Right atrium auricular region (tissue), 2 donors: ENCODE measurements at regions not wholly inside any gene's neighbourhood (a gene's known extent, or its start where the extent isn't known, plus 50 kb on each side); places are given as distances from the start of the nearest gene placed in this dataset.

ENCODE experiments used
- DNase-seq: peaks from one replicate; pipeline ENCODE4 v3.0.0-alpha.2; 2019; ENCODE audit warnings: low spot score
- H3K27ac ChIP-seq, 2 donors: fragments of 200-600 bp; sonication (generic); 1 replicate in 1 of 2; 2 replicates in 1 of 2; pipeline ENCODE4 v1.5.1; 2016 to 2019
- H3K27me3 ChIP-seq, 2 donors: fragments of 200-600 bp; sonication (generic); one replicate each; pipeline versions ENCODE4 v1.5.1 to v1.6.0; 2017 to 2019
- H3K36me3 ChIP-seq: fragments of 200-600 bp; sonication (generic); one replicate; pipeline ENCODE4 v1.5.1; 2016
- H3K4me1 ChIP-seq, 2 donors: fragments of 200-600 bp; sonication (generic); one replicate each; pipeline versions ENCODE4 v1.5.1 to v1.6.0; 2017 to 2019
- H3K4me3 ChIP-seq, 2 donors: fragments of 200-600 bp; sonication (generic); 1 replicate in 1 of 2; 2 replicates in 1 of 2; pipeline ENCODE4 v1.5.1; 2017 to 2019; ENCODE audit warnings: mild to moderate bottlenecking in 1 of 2, moderate library complexity in 1 of 2
- H3K9me3 ChIP-seq, 2 donors: fragments of 200-600 bp; sonication (generic); one replicate each; pipeline ENCODE4 v1.5.1; 2019
- CTCF ChIP-seq, 2 donors: fragments of 200-600 bp; sonication (generic); IDR thresholded peaks; one replicate each; pipeline ENCODE4 v1.5.1; 2019; ENCODE audit warnings: antibody characterized with exemption in 2 of 2

- no peak for TF ChIP-seq CTCF (IDR thresholded peaks at IDR 0.05)
- no peak overlapping the region for H3K4me3 ChIP-seq
- no peaks in the 10 kb centered on the region for H3K9me3 ChIP-seq
- no peaks in the 10 kb centered on the region for H3K27me3 ChIP-seq
- H3K36me3 ChIP-seq, result peaks cover 17% of the 10 kb centered on the region
- no peak for DNase-seq
- H3K4me1 ChIP-seq, result peaks cover 0 to 8% of the 10 kb centered on the region in 2 donors
- H3K27ac ChIP-seq, result peak overlapping the region; percentile 17 to 69
These were observed 76.8 kb upstream of the ANKRD1 start for GRCh38 chr10:90997670-90998069.

GRCh38 chr10:90998733-90999511 is 78.0 kb upstream of the ANKRD1 start:
- no peak for DNase-seq
- peaks cover 13% of the 10 kb centered on the region for H3K36me3 ChIP-seq
- H3K27ac ChIP-seq, result peak overlapping the region in 1 of 2 donors; percentile 69
- H3K4me1 ChIP-seq, result peaks cover 0 to 4% of the 10 kb centered on the region in 2 donors
- no peaks in the 10 kb centered on the region for H3K27me3 ChIP-seq
- H3K4me3 ChIP-seq, result no peak overlapping the region
- H3K9me3 ChIP-seq, result no peaks in the 10 kb centered on the region
- no peak for TF ChIP-seq CTCF (IDR thresholded peaks at IDR 0.05)

- DNase-seq, result no peak
- Histone ChIP-seq H3K4me3 (no peak overlapping the region), H3K27ac (peak overlapping the region; percentile 13 to 69), H3K27me3 (no peaks in the 10 kb centered on the region), H3K4me1 (peaks cover 0 to under 1% of the 10 kb centered on the region in 2 donors), H3K9me3 (no peaks in the 10 kb centered on the region), H3K36me3 (peaks cover 6% of the 10 kb centered on the region)
- no peak for TF ChIP-seq CTCF (IDR thresholded peaks at IDR 0.05)
These were observed 78.8 kb upstream of the ANKRD1 start for GRCh38 chr10:90999512-91000172.

- TF ChIP-seq CTCF (IDR thresholded peaks at IDR 0.05), result no peak
These were observed 79.6 kb upstream of the ANKRD1 start for GRCh38 chr10:91000470-91000869.

GRCh38 chr10:91000985-91001384 is 80.1 kb upstream of the ANKRD1 start:
- H3K27me3 ChIP-seq, result no peaks in the 10 kb centered on the region
- no peaks in the 10 kb centered on the region for H3K4me1 ChIP-seq
- DNase-seq, result no peak
- H3K27ac ChIP-seq, result peak overlapping the region in 1 of 2 donors; percentile 69
- H3K4me3 ChIP-seq, result no peak overlapping the region
- H3K9me3 ChIP-seq, result no peaks in the 10 kb centered on the region
- no peaks in the 10 kb centered on the region for H3K36me3 ChIP-seq
- TF ChIP-seq CTCF (IDR thresholded peaks at IDR 0.05), result no peak

More at GRCh38 chr10:91000470-91000869, 79.6 kb upstream of the ANKRD1 start:
- H3K27ac ChIP-seq, result peak overlapping the region; percentile 13 to 69
- no peak overlapping the region for H3K4me3 ChIP-seq
- no peaks in the 10 kb centered on the region for H3K4me1 ChIP-seq
- H3K27me3 ChIP-seq, result no peaks in the 10 kb centered on the region
- DNase-seq, result no peak
- no peaks in the 10 kb centered on the region for H3K9me3 ChIP-seq
- no peaks in the 10 kb centered on the region for H3K36me3 ChIP-seq
